ENCODE measurements at regions not wholly inside any gene's neighbourhood (a gene's known extent, or its start where the extent isn't known, plus 50 kb on each side); places are given as distances from the start of the nearest gene placed in this dataset.

- Histone ChIP-seq H3K9me3 (ENCODE audit: insufficient read depth, low read length) (peaks cover 1% of the 10 kb centered on the region; the same call in 1 of the 2 replicates), H3K4me3 (ENCODE audit: low read length) (no peak overlapping the region), H3K79me2 (ENCODE audit: low read length) (no peaks in the 10 kb centered on the region), H3K27ac (ENCODE audit: low read length) (no peak overlapping the region), H3K27me3 (ENCODE audit: low read depth, low read length) (no peaks in the 10 kb centered on the region), H3K4me1 (ENCODE audit: low read length) (no peaks in the 10 kb centered on the region), H3K36me3 (replicated peaks; ENCODE audit: low read depth, low read length) (no peaks in the 10 kb centered on the region), H2AFZ (ENCODE audit: low read depth, low read length) (no peak overlapping the region), H3K4me2 (ENCODE audit: low read length) (no peak overlapping the region), H4K20me1 (ENCODE audit: insufficient read depth, low read length) (no peaks in the 10 kb centered on the region), H3K9ac (ENCODE audit: low read length) (no peak overlapping the region)
- TF ChIP-seq EZH2phosphoT487 (IDR thresholded peaks at IDR 0.05; ENCODE audit: low read depth) (no peak), CTCF (IDR thresholded peaks at IDR 0.05; ENCODE audit: low read depth, low read length) (no peak)
Measured at GRCh38 chr14:66312451-66312850, 173.7 kb upstream of the CCDC196 start.

- no peak overlapping the region for H3K4me2 ChIP-seq (ENCODE audit: low read length)
- H3K36me3 ChIP-seq (replicated peaks; ENCODE audit: low read depth, low read length): no peaks in the 10 kb centered on the region
- no peak overlapping the region for H3K9ac ChIP-seq (ENCODE audit: low read length)
- no peaks in the 10 kb centered on the region for H4K20me1 ChIP-seq (ENCODE audit: insufficient read depth, low read length)
- H3K4me1 ChIP-seq (ENCODE audit: low read length): no peaks in the 10 kb centered on the region
- H3K9me3 ChIP-seq (ENCODE audit: insufficient read depth, low read length): peaks cover 11% of the 10 kb centered on the region; the same call in 1 of the 2 replicates
- no peak for TF ChIP-seq CTCF (IDR thresholded peaks at IDR 0.05; ENCODE audit: low read depth, low read length)
- TF ChIP-seq EZH2phosphoT487 (IDR thresholded peaks at IDR 0.05; ENCODE audit: low read depth): no peak
- no peaks in the 10 kb centered on the region for H3K27me3 ChIP-seq (ENCODE audit: low read depth, low read length)
- H3K4me3 ChIP-seq (ENCODE audit: low read length): no peak overlapping the region
- H3K27ac ChIP-seq (ENCODE audit: low read length): no peak overlapping the region
- H3K79me2 ChIP-seq (ENCODE audit: low read length): no peaks in the 10 kb centered on the region
- H2AFZ ChIP-seq (ENCODE audit: low read depth, low read length): no peak overlapping the region
Measured at GRCh38 chr14:66315098-66315497, 171.1 kb upstream of the CCDC196 start.

GRCh38 chr14:66315548-66315947, 170.6 kb upstream of the CCDC196 start:
- no peak overlapping the region for H3K4me3 ChIP-seq (ENCODE audit: low read length)
- TF ChIP-seq CTCF (IDR thresholded peaks at IDR 0.05; ENCODE audit: low read depth, low read length): no peak
- no peak for TF ChIP-seq EZH2phosphoT487 (IDR thresholded peaks at IDR 0.05; ENCODE audit: low read depth)
- H3K27me3 ChIP-seq (ENCODE audit: low read depth, low read length): no peaks in the 10 kb centered on the region
- H3K9ac ChIP-seq (ENCODE audit: low read length): no peak overlapping the region
- H4K20me1 ChIP-seq (ENCODE audit: insufficient read depth, low read length): no peaks in the 10 kb centered on the region
- H3K36me3 ChIP-seq (replicated peaks; ENCODE audit: low read depth, low read length): no peaks in the 10 kb centered on the region
- peaks cover 11% of the 10 kb centered on the region; the same call in 1 of the 2 replicates for H3K9me3 ChIP-seq (ENCODE audit: insufficient read depth, low read length)
- H3K27ac ChIP-seq (ENCODE audit: low read length): no peak overlapping the region
- no peaks in the 10 kb centered on the region for H3K4me1 ChIP-seq (ENCODE audit: low read length)
- no peaks in the 10 kb centered on the region for H3K79me2 ChIP-seq (ENCODE audit: low read length)
- H2AFZ ChIP-seq (ENCODE audit: low read depth, low read length): no peak overlapping the region
- no peak overlapping the region for H3K4me2 ChIP-seq (ENCODE audit: low read length)

- Histone ChIP-seq H3K79me2 (ENCODE audit: low read length) (no peaks in the 10 kb centered on the region), H3K4me3 (ENCODE audit: low read length) (no peak overlapping the region), H2AFZ (ENCODE audit: low read depth, low read length) (no peak overlapping the region), H3K36me3 (replicated peaks; ENCODE audit: low read depth, low read length) (no peaks in the 10 kb centered on the region), H3K4me1 (ENCODE audit: low read length) (no peaks in the 10 kb centered on the region), H3K9me3 (ENCODE audit: insufficient read depth, low read length) (peaks cover 11% of the 10 kb centered on the region; the same call in 1 of the 2 replicates), H3K4me2 (ENCODE audit: low read length) (no peak overlapping the region), H3K27me3 (ENCODE audit: low read depth, low read length) (no peaks in the 10 kb centered on the region), H3K27ac (ENCODE audit: low read length) (no peak overlapping the region), H4K20me1 (ENCODE audit: insufficient read depth, low read length) (no peaks in the 10 kb centered on the region), H3K9ac (ENCODE audit: low read length) (no peak overlapping the region)
- TF ChIP-seq CTCF (IDR thresholded peaks at IDR 0.05; ENCODE audit: low read depth, low read length): no peak
- TF ChIP-seq EZH2phosphoT487 (IDR thresholded peaks at IDR 0.05; ENCODE audit: low read depth): no peak
Measured at GRCh38 chr14:66322564-66322963, 163.6 kb upstream of the CCDC196 start.
